ENCODE measurements at regions not wholly inside any gene's neighbourhood (a gene's known extent, or its start where the extent isn't known, plus 50 kb on each side); places are given as distances from the start of the nearest gene placed in this dataset.

DNA sequence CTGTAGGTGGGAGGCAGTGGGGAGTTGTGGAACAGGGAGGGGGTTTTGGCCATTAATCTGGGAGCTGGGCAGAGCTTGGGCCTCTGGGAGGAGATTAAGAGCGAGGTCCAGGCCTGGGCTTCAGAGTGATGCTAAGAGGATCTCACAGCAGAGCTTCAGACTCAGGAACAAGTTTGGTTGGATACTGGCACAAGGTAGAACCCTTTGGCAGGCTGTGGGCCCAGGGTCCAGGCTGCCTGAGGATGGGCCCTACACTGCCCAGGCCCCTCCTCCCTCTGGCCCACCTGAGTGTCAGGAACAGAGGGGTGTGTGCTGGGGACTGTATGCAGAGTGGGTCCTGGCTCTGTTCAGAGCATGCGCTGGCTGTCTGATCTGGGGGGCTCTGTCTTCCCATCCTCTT lies 334.9 kb downstream of the CYP26B1 start:
- 48% methylated on average over 2 of the region's 2 CpGs for WGBS (ENCODE audit: low lambda C conversion rate)
- ChIA-PET POLR2A (no interaction called here), CTCF (ENCODE audit: low intra/inter-chr PET ratio, low total read pairs) (no interaction called here)
- no peaks in the 10 kb centered on the region for H3K4me1 ChIP-seq (ENCODE audit: insufficient read depth, low read length)
- intact Hi-C loops (cut with micrococcal nuclease; ENCODE audit: unreplicated experiment) = no loop called here
- DNase-seq (ENCODE audit: low spot score) (no peak), ATAC-seq (no peak), FAIRE-seq (no peak)
- no peaks in the 10 kb centered on the region for H3K9me3 ChIP-seq (ENCODE audit: low read length)
- H3K27me3 ChIP-seq (ENCODE audit: control insufficient read depth in 1 of 2, insufficient read depth in 2 of 2, low read length in 2 of 2) = peaks cover 0 to 14% of the 10 kb centered on the region in 2 experiments; a peak in 1 of 5 replicates
- TF ChIP-seq ZNF737 (CRISPR knock-in tag; IDR thresholded peaks at IDR 0.05; ENCODE audit: borderline replicate concordance) = no peak
- TF ChIP-seq ZNF12 (CRISPR knock-in tag; IDR thresholded peaks at IDR 0.05) = no peak
- no peak for TF ChIP-seq EED (CRISPR knock-in tag; IDR thresholded peaks at IDR 0.05)
- no peak for TF ChIP-seq HMG20B (CRISPR knock-in tag; conservative IDR thresholded peaks at IDR 0.05)
- TF ChIP-seq, protein P1, sequence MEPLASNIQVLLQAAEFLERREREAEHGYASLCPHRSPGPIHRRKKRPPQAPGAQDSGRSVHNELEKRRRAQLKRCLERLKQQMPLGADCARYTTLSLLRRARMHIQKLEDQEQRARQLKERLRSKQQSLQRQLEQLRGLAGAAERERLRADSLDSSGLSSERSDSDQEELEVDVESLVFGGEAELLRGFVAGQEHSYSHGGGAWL (CRISPR knock-in tag; IDR thresholded peaks at IDR 0.05) = no peak
- no peak for TF ChIP-seq NFE2L1 (CRISPR knock-in tag; IDR thresholded peaks at IDR 0.05; ENCODE audit: borderline replicate concordance)
- TF ChIP-seq, protein P2, sequence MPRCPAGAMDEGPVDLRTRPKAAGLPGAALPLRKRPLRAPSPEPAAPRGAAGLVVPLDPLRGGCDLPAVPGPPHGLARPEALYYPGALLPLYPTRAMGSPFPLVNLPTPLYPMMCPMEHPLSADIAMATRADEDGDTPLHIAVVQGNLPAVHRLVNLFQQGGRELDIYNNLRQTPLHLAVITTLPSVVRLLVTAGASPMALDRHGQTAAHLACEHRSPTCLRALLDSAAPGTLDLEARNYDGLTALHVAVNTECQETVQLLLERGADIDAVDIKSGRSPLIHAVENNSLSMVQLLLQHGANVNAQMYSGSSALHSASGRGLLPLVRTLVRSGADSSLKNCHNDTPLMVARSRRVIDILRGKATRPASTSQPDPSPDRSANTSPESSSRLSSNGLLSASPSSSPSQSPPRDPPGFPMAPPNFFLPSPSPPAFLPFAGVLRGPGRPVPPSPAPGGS (CRISPR knock-in tag; IDR thresholded peaks at IDR 0.05) = no peak
- TF ChIP-seq, protein P3, sequence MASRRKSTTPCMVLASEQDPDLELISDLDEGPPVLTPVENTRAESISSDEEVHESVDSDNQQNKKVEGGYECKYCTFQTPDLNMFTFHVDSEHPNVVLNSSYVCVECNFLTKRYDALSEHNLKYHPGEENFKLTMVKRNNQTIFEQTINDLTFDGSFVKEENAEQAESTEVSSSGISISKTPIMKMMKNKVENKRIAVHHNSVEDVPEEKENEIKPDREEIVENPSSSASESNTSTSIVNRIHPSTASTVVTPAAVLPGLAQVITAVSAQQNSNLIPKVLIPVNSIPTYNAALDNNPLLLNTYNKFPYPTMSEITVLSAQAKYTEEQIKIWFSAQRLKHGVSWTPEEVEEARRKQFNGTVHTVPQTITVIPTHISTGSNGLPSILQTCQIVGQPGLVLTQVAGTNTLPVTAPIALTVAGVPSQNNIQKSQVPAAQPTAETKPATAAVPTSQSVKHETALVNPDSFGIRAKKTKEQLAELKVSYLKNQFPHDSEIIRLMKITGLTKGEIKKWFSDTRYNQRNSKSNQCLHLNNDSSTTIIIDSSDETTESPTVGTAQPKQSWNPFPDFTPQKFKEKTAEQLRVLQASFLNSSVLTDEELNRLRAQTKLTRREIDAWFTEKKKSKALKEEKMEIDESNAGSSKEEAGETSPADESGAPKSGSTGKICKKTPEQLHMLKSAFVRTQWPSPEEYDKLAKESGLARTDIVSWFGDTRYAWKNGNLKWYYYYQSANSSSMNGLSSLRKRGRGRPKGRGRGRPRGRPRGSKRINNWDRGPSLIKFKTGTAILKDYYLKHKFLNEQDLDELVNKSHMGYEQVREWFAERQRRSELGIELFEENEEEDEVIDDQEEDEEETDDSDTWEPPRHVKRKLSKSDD (CRISPR knock-in tag; IDR thresholded peaks at IDR 0.05; ENCODE audit: low read depth) = no peak
- no peaks in the 10 kb centered on the region for H3K36me3 ChIP-seq (replicated peaks in 1 of 2; ENCODE audit: control insufficient read depth in 1 of 2, insufficient read depth in 2 of 2, low read length in 2 of 2)
- no TSS peak for BruUV-seq (replicated peaks)
- in situ Hi-C loops (cut with HindIII; ENCODE audit: extremely low pct_ligation_motif_present, low pct_unique_long_range_greater_than_20kb) = loop anchor here (25.0 kb wide), 1 partner anchor 775 kb away; no protein-coding TSS in a partner anchor
- H3K4me2 ChIP-seq (ENCODE audit: low read depth, low read length) = no peak overlapping the region
- no peak overlapping the region for H2AFZ ChIP-seq (ENCODE audit: low read length)
- H3K27ac ChIP-seq (ENCODE audit: extremely low read length, insufficient read depth, low read length) = no peak overlapping the region
- no peak overlapping the region for H3K9ac ChIP-seq (ENCODE audit: insufficient read depth, low read depth, low read length)
- H3K79me2 ChIP-seq (ENCODE audit: insufficient read depth, low read length) = no peaks in the 10 kb centered on the region
- no peak overlapping the region for H3K4me3 ChIP-seq (replicated peaks in 1 of 3; ENCODE audit: insufficient read depth in 1 of 3, low read depth in 2 of 3, low read length in 3 of 3)
- H4K20me1 ChIP-seq (ENCODE audit: insufficient read depth, low read length) = no peaks in the 10 kb centered on the region

Data from HepG2 (cell line).